NCI-H1436 treated with DMSO at 0.1 percent for 48 hours (cell line): ENCODE measurements at regions not wholly inside any gene's neighbourhood (a gene's known extent, or its start where the extent isn't known, plus 50 kb on each side); places are given as distances from the start of the nearest gene placed in this dataset.
A peak's percentile ranks its signal among the peaks of the same experiment; 100 is the strongest.
"Not testable (repeated sequence)": the region's sequence is repeated elsewhere in the genome, so short reads cannot be mapped to it uniquely, and the experiment has no call there.

Source experiments
- DNase-seq: peaks from one replicate; lab custom pipeline; 2025; lab: John Stamatoyannopoulos, UW

DNA sequence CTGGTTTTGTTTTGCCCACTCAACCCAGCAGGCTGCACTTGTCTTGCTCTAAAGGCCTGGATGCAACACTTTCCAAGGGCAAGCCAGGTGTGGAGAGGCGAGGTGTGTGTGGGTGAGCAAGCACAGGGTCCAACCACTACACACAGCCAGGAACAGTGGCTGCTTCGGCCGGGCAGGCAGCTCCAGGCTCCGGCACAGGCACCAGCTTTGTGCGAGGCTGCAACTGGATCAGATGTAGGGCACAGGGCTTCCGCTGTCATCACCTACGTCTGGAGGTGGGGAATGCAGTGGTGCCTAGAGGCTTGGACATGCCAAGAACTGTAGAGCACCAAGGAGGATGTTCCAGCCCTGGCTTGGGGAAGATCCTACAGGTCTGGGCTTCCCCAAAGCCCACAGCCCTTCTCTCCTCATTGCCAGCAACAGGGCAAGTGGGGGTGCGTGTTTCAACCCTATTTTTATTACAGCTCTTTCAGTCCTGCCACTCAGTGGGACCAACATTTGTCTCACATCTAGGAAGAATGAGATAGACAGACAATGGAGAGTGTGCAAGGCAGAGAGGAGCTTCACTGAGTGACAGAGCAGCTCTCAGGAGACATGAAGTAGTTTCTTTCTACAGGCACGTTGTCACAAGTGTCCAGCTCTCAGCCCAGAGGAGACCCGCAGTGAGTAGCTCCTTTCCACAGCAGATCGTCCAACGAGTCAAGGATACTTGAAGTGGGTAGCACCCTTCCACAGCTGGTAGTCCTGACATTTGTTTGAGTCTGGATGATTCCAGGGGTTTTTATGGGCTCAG is 622.2 kb downstream of the CDH9 start:
- no peak for DNase-seq

DNA sequence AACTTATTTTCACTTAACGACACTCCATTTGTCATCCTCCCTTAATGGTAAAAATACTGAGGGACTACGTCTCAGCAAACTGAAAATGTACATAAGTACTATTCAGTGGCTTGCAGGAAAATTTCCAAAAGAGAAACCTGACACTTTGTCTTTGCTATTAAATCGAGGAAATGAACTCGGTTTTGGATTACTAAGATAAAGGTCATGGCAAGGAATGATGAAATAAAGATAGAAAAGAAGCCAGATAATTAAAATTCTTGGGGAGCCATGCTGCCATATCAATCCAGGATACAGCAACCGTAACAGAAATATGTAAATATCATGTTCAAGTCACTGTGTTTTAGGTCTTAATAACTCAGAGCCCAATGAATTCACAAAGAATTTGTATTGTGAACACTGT is 647.8 kb downstream of the CDH9 start:
- DNase-seq = no peak

DNA sequence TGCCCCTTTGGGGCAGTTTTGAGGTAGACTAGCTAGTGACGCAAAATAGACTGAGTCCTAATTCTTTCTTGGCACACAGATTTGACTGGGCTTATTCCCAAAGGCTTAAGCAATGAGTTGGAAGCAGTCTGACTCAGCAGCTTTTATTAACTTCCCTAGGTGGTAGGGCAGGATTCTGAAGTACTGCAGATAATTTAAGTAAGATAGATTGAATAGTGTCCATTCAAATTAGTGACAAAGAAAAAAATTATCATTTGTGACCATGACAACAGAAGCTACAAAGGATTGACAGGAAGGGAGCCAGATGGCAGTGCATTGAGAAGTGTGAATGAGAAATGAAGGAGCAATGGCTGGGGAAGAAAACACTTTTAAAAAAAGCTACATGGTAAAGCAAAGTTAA is 649.4 kb downstream of the CDH9 start:
- DNase-seq = peak; percentile 68

DNA sequence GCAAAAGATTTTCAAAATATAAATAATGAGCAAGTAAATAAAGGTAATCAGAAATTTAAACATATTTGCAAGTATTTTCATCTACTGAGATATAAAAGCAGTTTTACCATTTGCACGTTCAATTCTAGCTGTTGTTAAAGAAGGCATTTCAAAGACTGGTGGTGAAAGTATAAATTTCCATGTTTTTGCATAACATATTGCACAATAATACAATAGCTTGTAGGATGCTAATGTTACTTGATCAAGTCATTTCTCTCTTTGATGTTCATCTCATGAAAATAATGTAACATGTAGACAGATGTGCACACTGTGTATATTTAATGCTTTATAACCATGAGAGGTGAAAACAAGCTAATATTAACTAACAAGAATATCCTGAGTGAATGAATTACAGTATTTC is 651.9 kb downstream of the CDH9 start:
- no peak for DNase-seq

DNA sequence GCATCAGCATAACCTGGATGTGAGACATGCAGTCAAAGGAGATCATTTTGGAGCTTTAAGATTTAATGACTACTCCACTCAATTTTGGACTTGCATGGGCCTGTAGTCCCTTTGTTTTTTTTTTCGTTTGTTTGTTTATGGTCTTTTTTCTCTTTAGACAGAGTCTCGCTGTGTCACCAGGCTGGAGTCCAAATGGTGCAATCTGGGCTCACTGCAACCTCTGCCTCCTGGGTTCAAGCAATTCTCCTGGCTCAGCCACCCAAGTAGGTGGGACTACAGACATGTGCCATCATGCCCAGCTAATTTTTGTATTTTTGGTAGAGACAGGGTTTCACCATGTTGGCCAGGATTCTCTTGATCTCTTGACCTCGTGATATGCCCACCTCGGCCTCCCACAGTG is 673.8 kb downstream of the CDH9 start:
- not testable (repeated sequence) for DNase-seq

DNA sequence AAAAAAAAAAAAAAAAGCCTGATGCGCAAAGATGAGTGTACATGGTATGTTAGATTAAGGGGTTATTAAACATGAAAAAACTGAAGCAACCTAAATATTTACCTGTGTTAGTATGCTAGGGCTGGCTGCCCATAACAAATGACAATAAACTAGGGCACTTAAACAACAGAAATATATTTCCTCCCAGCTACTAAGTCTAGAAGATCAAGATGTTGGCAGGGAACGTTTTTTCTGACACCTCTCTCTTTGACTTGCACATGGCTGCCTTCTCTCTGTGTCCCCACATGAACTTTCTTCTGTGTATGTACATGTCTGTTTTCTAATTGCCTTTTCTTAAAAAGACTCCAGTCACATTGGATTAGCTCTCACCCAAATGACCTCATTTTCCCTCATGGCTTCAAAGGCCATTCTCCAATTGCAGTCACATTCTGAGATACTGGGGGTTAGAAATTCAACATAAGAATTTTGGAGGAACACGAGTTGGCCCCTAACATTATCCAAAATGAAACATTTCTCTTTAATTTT is 694.5 kb downstream of the CDH9 start:
- DNase-seq = no peak

DNA sequence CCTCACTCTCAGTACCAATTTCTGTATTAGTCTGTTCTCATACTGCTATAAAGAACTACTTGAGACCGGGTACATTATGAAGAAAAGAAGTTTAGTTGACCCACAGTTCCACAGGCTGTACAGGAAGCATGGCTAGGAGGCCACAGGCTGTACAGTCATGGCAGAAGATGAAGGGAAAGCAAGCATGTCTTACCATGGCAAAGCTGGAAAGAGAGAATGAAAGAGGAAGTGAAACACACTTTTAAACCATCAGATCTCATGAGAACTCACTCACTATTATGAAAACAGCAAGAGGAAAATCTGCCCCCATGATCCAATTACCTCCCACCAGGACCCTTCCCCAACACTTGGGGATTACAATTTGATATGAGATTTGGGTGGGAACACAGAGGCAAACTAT is 698.8 kb downstream of the CDH9 start:
- DNase-seq = no peak

DNA sequence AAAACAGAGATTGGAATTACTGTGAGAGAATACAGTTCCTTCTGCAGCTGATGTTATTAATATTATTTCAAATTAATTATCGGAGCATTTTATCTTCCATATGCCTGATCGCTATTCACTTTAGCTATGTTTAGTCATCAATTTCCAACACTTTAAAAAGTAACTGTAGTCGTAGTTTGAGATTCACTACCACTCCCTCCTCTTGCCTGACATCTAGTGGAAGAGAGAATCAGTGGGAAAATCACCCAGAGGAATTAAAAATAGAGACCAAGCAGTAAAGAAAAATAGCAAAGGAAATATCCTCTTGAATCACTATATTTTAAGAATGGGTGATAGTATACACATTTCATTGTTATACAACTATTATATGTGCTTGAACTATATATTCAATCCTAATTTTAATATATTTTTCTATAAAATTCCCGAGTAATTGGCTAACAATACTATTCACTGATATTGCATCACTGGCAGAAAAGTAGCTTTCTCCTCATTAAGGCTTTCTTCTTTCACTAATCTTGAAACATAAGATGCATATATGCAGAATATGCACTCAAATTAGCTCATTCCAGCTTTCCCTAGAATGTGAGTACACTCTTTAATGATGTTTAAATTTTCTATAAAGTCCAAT is 708.7 kb downstream of the CDH9 start:
- DNase-seq = no peak

DNA sequence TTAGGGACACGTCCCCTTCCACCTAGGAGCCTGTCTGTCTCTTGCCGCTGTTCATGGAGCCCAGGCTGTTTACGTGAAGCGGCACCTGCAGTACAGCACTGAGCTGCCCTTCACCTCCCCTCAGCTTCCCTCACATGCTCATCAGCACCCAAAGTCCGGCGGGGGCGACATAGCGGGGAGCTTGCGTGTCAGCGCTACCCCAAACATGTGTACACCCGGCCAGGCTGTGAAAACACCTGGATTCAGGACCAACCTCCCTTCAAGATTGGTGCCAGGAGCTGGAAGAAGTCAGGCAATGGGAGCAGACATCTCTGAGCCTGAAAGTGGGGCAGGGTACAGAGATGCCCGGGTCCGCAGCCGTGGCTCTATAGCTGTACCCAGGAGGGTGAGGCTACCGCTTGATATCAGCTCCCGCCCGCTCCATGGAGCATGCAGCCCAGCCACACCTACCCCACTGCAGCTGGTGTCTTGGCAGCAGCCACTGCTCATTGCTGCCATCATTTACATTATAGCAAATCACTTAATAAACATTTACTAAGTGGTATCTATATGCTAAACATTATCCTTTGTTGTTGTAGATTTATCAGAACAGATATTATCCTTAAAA is 712.1 kb downstream of the CDH9 start:
- no peak for DNase-seq

DNA sequence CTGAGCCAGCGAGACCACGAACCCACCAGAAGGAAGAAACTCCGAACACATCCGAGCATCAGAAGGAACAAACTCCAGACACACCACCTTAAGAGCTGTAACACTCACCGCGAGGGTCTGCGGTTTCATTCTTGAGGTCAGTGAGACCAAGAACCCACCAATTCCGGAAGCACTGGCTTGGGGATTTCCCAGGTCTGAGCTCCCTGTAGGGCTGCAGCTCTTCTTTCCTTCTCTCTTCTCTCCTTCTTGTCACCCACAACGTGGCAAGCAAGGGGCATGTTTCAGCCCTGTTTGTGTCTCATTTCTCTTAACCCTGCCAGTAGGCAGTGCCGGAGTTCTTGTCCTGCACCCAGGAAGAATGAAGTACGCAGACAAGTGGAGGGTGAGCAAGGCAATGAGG is 713.0 kb downstream of the CDH9 start:
- not testable (repeated sequence) for DNase-seq

DNA sequence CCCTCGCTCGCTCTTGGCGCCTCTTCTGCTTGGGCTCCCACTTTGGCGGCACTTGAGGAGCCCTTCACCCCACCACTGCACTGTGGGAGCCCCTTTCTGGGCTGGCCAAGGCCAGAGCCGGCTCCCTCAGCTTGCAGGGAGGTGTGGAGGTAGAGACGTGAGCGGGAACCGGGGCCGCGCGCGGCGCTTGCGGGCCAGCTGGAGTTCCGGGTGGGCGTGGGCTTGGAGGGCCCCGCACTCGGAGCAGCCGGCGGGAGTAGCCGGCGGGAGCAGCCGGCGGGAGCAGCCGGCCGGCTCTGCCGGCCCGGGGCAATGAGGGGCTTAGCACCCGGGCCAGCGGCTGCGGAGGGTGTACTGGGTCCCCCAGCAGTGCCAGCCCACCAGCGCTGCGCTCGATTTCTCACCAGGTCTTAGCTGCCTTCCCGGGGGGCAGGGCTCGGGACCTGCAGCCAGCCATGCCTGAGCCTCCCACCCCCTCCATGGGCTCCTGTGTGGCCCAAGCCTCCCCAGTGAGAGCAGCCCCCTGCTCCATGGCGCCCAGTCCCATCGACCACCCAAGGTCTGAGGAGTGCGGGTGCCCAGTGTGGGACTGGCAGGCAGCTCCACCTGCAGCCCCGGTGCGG is 714.0 kb downstream of the CDH9 start:
- not testable (repeated sequence) for DNase-seq

DNA sequence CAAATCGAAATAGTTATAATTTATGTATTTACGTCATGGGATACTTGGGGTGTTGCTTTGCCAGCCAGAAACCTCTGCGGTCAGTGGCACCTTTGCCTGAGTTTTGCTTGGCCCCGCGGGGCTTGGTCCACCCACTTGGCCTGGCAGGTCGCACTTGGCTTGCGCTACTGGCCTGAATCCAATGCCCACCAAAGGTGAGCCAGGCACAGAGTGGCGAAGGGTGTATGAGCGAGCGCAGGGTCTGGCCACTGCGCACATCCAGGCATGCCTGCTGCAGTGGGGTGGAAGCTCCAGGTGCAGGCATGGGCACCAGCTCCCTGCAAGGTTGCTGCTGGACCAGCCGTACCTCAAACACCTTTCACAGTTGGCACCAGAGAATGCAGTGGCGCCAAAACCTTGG is 714.6 kb downstream of the CDH9 start:
- DNase-seq = no peak

DNA sequence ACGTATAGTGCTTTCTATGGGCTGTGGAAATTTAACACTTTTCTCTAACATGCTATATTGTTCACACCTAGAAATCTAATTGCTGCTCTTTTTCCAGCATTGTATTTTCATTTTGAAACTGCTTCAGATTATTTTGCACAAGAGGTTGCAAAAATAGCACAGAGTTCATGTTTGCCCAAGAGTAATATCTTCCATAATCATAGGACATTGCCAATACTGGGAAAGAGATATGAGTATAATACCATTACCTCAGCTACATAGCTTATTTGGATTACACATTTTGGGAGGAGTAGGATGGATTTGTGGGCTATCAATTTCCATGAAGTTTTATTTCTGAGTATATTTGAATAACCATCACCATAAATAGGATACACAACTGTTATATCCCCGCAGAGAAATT is 717.1 kb downstream of the CDH9 start:
- DNase-seq = no peak

DNA sequence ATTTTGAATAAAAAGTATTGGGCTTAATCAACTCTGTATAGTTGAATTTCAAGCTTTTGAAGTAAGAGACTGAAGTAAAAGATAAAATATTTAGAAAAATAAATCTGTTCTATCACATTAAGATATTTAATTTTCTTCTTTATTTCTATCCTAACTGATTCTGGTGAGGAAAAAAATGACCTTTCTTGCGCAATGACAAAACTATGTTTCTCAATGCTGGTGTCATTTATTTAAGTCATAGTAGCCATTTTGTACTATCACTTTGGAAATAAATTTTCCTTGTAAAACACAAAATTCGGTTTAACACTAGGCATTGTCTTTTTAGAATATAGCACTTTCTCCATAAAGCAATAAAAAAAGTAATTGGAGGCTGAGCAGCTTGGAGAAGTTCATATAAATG is 728.0 kb downstream of the CDH9 start:
- DNase-seq = no peak

DNA sequence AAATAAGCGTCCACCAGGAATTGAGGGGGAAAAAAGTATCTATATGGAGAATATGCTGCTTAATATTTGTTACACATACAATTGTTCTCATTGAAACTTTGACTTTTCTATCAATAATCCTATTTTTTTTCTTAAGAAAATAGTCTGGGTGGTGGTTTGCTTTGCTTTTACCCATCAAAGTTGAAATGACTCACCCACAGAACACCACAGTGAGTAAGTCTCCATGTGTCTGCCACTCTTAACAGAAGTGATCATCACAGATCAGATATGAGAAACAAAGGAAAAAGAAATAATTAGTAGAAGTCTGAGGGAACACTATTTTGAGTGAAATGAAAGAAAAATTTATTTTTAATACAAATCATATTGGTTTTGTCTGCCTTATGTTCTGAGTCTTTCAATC is 742.8 kb downstream of the CDH9 start:
- no peak for DNase-seq

DNA sequence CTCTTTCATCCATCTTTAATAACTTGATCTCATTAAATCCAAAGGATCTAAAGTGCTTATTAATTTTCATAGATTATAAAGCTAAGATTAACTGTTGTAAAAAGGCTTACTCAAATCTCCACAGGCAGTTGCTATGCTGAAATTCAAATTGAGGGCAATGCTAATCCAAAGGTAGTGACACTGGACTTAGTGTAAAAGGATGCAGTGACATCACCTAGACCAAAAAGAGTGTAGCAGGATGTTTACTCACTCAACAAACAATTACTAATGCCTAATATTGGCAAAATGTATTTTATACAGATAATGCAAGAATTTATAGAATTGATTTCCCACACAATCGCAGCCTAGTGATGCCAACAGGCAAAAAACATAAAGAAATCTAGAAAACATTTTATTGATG is 756.2 kb downstream of the CDH9 start:
- DNase-seq = no peak

DNA sequence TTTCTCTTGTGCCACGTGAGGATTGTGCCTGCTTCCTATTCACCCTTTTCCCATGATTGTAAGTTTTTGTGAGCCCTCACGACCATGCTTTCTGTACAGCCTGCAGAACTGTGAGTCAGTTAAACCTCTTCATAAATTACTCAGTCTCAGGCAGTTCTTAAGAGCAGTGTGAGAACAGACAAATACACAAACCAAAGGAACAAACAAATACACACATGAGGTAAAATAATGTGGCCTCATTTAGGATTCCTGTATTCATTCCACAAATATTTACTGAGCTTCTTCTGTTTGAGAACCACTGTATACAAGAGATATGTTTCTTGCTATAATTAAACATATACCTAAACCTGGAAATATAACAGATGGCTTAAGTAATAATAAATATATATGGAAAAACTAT is 760.3 kb downstream of the CDH9 start:
- no peak for DNase-seq

DNA sequence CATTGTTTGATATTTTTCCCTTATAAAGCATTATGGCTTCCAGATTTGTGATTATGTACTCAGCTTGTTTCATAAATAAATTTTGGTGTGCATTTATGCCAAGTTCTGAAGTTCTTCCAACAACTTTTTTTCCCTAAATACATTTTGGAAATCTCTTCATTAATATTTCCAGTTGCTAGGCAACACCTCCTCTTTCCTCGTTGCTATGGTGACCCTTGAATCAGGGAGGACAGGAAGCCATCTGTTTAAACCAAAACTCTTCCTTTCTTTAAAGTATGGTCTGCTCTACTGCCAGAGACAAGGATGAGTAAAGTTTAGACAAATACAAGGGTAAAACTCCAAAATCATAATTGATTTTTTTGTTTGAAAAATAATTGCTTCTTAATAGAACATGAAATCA is 779.3 kb downstream of the CDH9 start:
- no peak for DNase-seq

DNA sequence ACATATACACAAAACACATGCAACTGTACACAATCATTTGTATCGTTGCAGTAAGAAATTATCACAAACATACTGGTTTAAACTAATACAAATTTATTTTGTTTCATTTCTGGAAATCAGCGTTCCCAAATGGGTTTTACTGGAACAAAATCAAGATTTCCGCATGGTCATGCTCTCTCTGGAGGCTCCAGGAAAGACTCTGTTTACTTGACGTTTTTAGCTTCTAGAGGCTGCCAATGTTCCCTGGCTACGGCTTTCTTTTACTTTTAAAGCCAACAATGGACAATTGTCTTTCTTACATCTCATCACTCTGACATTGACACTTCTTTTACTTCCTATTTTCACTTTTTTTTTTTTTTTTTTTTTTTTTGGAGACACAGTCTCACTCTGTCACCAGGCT is 793.1 kb downstream of the CDH9 start:
- DNase-seq = no peak

DNA sequence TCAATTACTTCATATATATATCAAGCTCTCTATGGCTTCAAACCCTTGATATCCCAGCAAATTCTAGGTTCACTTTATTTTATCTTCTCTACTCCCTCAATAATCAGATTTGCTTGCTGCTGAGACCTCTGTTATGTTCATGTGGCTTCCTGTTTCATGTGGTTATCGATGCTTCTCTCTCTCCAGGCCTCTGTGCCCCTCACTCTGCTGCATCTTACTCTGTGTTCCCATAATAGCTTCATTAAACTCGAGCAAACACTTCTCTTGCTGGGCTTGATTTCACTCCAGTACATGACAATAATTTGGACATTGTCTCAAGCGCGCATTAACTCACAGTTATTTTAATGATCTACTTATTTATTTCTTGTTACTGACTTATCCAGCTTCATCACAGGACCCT is 798.8 kb downstream of the CDH9 start:
- no peak for DNase-seq

DNA sequence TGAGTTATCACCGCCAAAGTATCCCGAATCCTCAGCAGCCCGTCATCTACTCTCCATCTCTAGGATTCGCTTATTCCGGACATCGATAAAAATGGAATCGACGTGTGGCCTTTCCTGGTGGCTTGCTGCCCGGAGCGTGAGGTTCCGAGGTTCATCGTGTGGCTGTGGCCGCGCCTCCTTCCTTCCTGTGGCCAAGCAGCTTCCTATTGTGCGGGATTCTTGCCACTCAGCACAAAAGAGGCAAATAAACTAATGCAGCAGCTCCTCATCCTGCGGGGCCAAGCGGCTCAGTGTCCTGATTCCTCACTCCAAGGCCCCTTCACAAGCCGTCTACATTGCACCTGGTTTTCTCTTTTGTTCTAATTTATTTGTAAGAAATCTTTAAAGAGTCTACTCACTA is 800.9 kb downstream of the CDH9 start:
- no peak for DNase-seq

DNA sequence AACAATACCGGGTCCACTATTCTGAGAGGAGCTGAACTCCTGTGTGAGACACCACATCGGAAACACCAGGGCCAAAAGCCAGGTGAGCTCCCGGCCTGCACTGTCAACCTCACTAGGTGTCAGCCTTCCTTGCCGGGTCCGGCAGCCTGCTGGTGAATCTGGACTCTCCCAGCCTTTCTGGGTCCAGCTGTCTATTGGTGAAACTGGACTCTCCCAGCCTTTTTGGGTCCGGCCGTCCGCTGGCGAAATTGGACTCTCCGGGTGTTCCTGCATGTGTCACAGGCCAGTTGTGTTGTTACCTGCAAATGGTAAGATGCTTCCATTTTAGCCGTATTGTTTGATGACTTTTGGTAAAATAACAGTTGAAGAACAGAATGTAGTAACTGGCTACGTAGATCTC is 801.5 kb downstream of the CDH9 start:
- DNase-seq = no peak

DNA sequence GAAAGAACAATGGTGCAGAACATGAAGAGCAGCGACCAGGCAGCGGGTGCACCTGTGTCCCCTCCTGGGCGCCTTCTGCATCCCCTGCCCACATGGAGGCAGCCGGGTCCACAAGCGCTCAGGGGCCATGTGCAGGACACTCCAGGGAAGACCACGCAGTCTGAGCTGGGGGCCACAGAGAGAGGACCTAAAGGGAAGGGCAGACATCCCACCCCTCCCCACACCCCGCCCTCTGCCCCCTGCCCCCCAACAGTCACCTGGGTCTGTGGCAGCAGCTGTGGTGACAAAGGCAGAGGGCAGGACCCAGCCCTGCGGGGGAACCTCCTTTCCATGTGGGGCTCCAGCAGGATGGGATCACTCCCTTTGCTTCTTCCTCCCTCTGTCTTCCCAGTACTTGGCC is 805.7 kb downstream of the CDH9 start:
- no peak for DNase-seq
